IMR-90 (cell line): ENCODE measurements at regions not wholly inside any gene's neighbourhood (a gene's known extent, or its start where the extent isn't known, plus 50 kb on each side); places are given as distances from the start of the nearest gene placed in this dataset.

Source experiments
- ATAC-seq: fragments of 200-7000 bp; cut with Tn5 transposase; 2 replicates; pipeline ENCODE4 v1.9.1; 2020; ENCODE audit warnings: low read depth, mild to moderate bottlenecking, moderate library complexity
- BruUV-seq: library from RNA; stranded (reverse); fragments of 400-500 nt; replicated peaks from 2 replicates; lab custom pipeline; 2021; lab: Mats Ljungman, UMichigan
- CTCF ChIA-PET: fragments of 300-600 bp; formaldehyde crosslinking; extraction: SDS; loops from one replicate; lab custom pipeline; 2021; ENCODE audit warnings: antibody characterized with exemption; lab: Yijun Ruan, JAX
- POLR2A ChIA-PET: fragments of 300-600 bp; sonication (Branson Sonifier 250); formaldehyde crosslinking; loops from one replicate; lab custom pipeline; 2022; ENCODE audit warnings: antibody characterized with exemption; ENCODE audit not compliant: unreplicated experiment; lab: Charles Lee
- DNase-seq: peaks from one replicate; pipeline ENCODE4 v3.0.0; 2013
- H2AFZ ChIP-seq: replicated peaks from 2 replicates; pipeline ENCODE3; 2013; ENCODE audit warnings: low read length, mild to moderate bottlenecking; ENCODE audit not compliant: poor library complexity
- H2AK5ac ChIP-seq: 2 replicates; pipeline ENCODE4 v1.6.1; 2013; ENCODE audit warnings: low read depth, low read length, inconsistent platforms
- H2AK9ac ChIP-seq: replicated peaks from 2 replicates; pipeline ENCODE3; 2013; ENCODE audit warnings: mild to moderate bottlenecking, low read depth, low read length, moderate library complexity; ENCODE audit not compliant: poor library complexity
- H2BK120ac ChIP-seq: 2 replicates; pipeline ENCODE4 v1.6.1; 2013; ENCODE audit warnings: low read depth, low read length, inconsistent platforms
- H2BK15ac ChIP-seq: 3 replicates; pipeline ENCODE4 v1.6.1; 2013; ENCODE audit warnings: low read depth, low read length, inconsistent platforms
- H2BK20ac ChIP-seq: 2 replicates; pipeline ENCODE4 v1.6.1; 2013; ENCODE audit warnings: low read depth, mild to moderate bottlenecking, inconsistent platforms, low read length, moderate library complexity
- H2BK5ac ChIP-seq: 2 replicates; pipeline ENCODE4 v1.6.1; 2013; ENCODE audit warnings: mild to moderate bottlenecking, low read depth, low read length, inconsistent platforms; ENCODE audit not compliant: poor library complexity, severe bottlenecking
- H3K14ac ChIP-seq: replicated peaks from 2 replicates; pipeline ENCODE4 v1.6.1; 2013; ENCODE audit warnings: low read depth, low read length, inconsistent platforms
- H3K18ac ChIP-seq: 2 replicates; pipeline ENCODE4 v1.6.1; 2013; ENCODE audit warnings: low read depth, low read length, control low read depth
- H3K23ac ChIP-seq: 2 replicates; pipeline ENCODE4 v1.6.1; 2013; ENCODE audit warnings: low read depth, low read length, inconsistent platforms
- H3K27ac ChIP-seq: 2 replicates; pipeline ENCODE4 v1.5.1; 2013; ENCODE audit warnings: mild to moderate bottlenecking, control low read depth, low read length; ENCODE audit not compliant: insufficient read depth
- H3K27me3 ChIP-seq: 2 replicates; pipeline ENCODE4 v1.6.1; 2013; ENCODE audit warnings: low read length; ENCODE audit not compliant: control insufficient read depth, insufficient read depth
- H3K36me3 ChIP-seq: 2 replicates; pipeline ENCODE4 v1.6.1; 2013; ENCODE audit warnings: low read length, mixed read lengths; ENCODE audit not compliant: control insufficient read depth, insufficient read depth
- H3K4ac ChIP-seq: 2 replicates; pipeline ENCODE4 v1.6.1; 2013; ENCODE audit warnings: low read depth, low read length, inconsistent platforms
- H3K4me1 ChIP-seq: 2 replicates; pipeline ENCODE4 v1.6.1; 2013; ENCODE audit warnings: low read length, mixed read lengths; ENCODE audit not compliant: control insufficient read depth, insufficient read depth
- H3K4me2 ChIP-seq: 2 replicates; pipeline ENCODE4 v1.6.1; 2013; ENCODE audit warnings: low read depth, mild to moderate bottlenecking, control low read depth, low read length, moderate library complexity
- H3K4me3 ChIP-seq: 2 replicates; pipeline ENCODE4 v1.5.1; 2013; ENCODE audit warnings: low read depth, mild to moderate bottlenecking, control low read depth, low read length, moderate library complexity; ENCODE audit not compliant: insufficient read depth
- H3K56ac ChIP-seq: 2 replicates; pipeline ENCODE4 v1.6.1; 2013; ENCODE audit warnings: low read length, inconsistent platforms; ENCODE audit not compliant: insufficient read depth; ENCODE audit errors: extremely low read depth
- H3K79me1 ChIP-seq, 2 experiments: 2 replicates each; pipeline ENCODE4 v1.6.1; 2013; ENCODE audit warnings: low read length in 2 of 2, inconsistent platforms in 1 of 2, low read depth in 1 of 2
- H3K9ac ChIP-seq: 2 replicates; pipeline ENCODE4 v1.6.1; 2013; ENCODE audit warnings: low read depth, low read length, control low read depth
- H3K9me1 ChIP-seq: 2 replicates; pipeline ENCODE4 v1.6.1; 2013; ENCODE audit warnings: low read length, inconsistent platforms; ENCODE audit not compliant: insufficient read depth
- H3K9me3 ChIP-seq: 2 replicates; pipeline ENCODE4 v1.6.1; 2013; ENCODE audit warnings: low read length; ENCODE audit not compliant: control insufficient read depth, insufficient read depth
- H4K20me1 ChIP-seq: 2 replicates; pipeline ENCODE4 v1.6.1; 2013; ENCODE audit warnings: low read length, inconsistent platforms; ENCODE audit not compliant: insufficient read depth
- H4K5ac ChIP-seq: 2 replicates; pipeline ENCODE4 v1.6.1; 2013; ENCODE audit warnings: mild to moderate bottlenecking, low read depth, low read length, control low read depth
- H4K8ac ChIP-seq, 2 experiments: 2 replicates each; pipeline ENCODE4 v1.6.1; 2013; ENCODE audit warnings: low read depth in 2 of 2, low read length in 2 of 2, control low read depth in 1 of 2, inconsistent platforms in 1 of 2
- H4K91ac ChIP-seq: 2 replicates; pipeline ENCODE4 v1.6.1; 2013; ENCODE audit warnings: low read depth, low read length, inconsistent platforms; ENCODE audit not compliant: insufficient read depth
- CEBPB ChIP-seq: IDR thresholded peaks from 2 replicates; pipeline ENCODE4 v1.6.1; 2012; ENCODE audit warnings: low read depth, low read length, improper control_type of control experiment
- CHD1 ChIP-seq: IDR thresholded peaks from 2 replicates; pipeline ENCODE4 v1.6.1; 2012; ENCODE audit warnings: low read depth, low read length, improper control_type of control experiment
- ELK1 ChIP-seq: fragments of 150-350 bp; IDR thresholded peaks from 2 replicates; pipeline ENCODE4 v1.6.1; 2016; ENCODE audit warnings: low read depth, mild to moderate bottlenecking, low read length, moderate library complexity, borderline replicate concordance
- FOS ChIP-seq: fragments of 150-350 bp; IDR thresholded peaks from 2 replicates; pipeline ENCODE4 v1.6.1; 2016; ENCODE audit warnings: low read depth, low read length
- MAFK ChIP-seq: IDR thresholded peaks from 2 replicates; pipeline ENCODE4 v1.6.1; 2012; ENCODE audit warnings: low read depth, low read length, improper control_type of control experiment
- MXI1 ChIP-seq: IDR thresholded peaks from 2 replicates; pipeline ENCODE4 v1.6.1; 2012; ENCODE audit warnings: low read depth, mild to moderate bottlenecking, low read length, moderate library complexity, borderline replicate concordance
- NFE2L2 ChIP-seq: fragments of 150-350 bp; IDR thresholded peaks from 2 replicates; pipeline ENCODE4 v1.6.1; 2016; ENCODE audit warnings: low read depth, mild to moderate bottlenecking, low read length
- RCOR1 ChIP-seq: IDR thresholded peaks from 2 replicates; pipeline ENCODE4 v1.6.1; 2012; ENCODE audit warnings: mild to moderate bottlenecking, low read length, improper control_type of control experiment; ENCODE audit not compliant: insufficient replicate concordance
- WGBS, 2 experiments: methylation state at CpG; one replicate each; pipeline versions ENCODE4 v1.1.5 to v1.1.7; 2013; ENCODE audit warnings: missing lambda C conversion rate in 2 of 2; ENCODE audit not compliant: insufficient read length in 1 of 2; ENCODE audit errors: extremely low coverage in 2 of 2; 5-methylcytosine and 5-hydroxymethylcytosine counted together
- dilution Hi-C: fragments of 300-500 bp; cut with HindIII; formaldehyde crosslinking; loops from one replicate; pipeline ENCODE4 v1.14.3; 2018; ENCODE audit warnings: low sequenced_read_pairs; ENCODE audit not compliant: unreplicated experiment
- in situ Hi-C: fragments of 300-500 bp; cut with MboI; formaldehyde crosslinking; loops from 3 replicates; pipeline ENCODE4 v1.14.3; 2019; ENCODE audit warnings: low sequenced_read_pairs, inconsistent platforms, mixed read lengths
- intact Hi-C: fragments of 100-400 bp; cut with micrococcal nuclease; formaldehyde crosslinking; loops from 2 replicates; pipeline ENCODE4 v1.10.0; 2022

DNA sequence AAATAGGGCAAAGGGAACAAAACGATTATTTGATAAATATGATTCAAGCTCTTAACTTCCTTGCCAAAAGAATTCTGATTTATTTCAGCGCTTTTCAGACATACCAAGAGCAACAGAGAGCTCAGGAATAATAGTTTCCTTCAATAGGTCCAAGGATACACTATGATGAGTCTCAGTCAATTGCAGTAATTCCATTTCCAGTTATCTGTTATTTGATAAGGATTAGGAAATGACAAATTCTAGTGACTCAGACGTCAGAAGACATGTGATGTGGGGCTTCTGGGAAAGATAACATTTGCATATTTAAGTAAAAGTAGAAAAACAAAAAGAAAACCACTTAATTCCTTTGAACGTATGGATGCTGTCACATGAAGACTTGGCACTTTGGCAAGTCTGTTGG lies 1250.8 kb upstream of the CDH18 start:
- Histone ChIP-seq H4K8ac (no peak overlapping the region), H3K14ac (no peak overlapping the region), H3K18ac (no peak overlapping the region), H2AK5ac (no peak overlapping the region), H2BK120ac (no peak overlapping the region), H2BK20ac (no peak overlapping the region), H3K4ac (no peak overlapping the region), H4K5ac (no peak overlapping the region), H3K36me3 (no peaks in the 10 kb centered on the region), H3K27ac (no peak overlapping the region), H2AK9ac (no peak overlapping the region), H2BK15ac (no peak overlapping the region), H3K9ac (no peak overlapping the region), H3K23ac (no peak overlapping the region), H3K4me2 (no peak overlapping the region), H3K9me3 (no peaks in the 10 kb centered on the region), H2AFZ (no peak overlapping the region), H4K20me1 (no peaks in the 10 kb centered on the region), H3K4me3 (no peak overlapping the region), H3K4me1 (no peaks in the 10 kb centered on the region), H3K79me1 (no peaks in the 10 kb centered on the region), H2BK5ac (no peak overlapping the region), H3K27me3 (no peaks in the 10 kb centered on the region), H4K91ac (no peak overlapping the region), H3K9me1 (no peaks in the 10 kb centered on the region), H3K56ac (no peak overlapping the region)
- DNase-seq, result no peak
- dilution Hi-C loops, result no loop called here
- ChIA-PET POLR2A (no interaction called here), CTCF (no interaction called here)
- ATAC-seq, result no peak
- TF ChIP-seq CHD1, result no peak
- TF ChIP-seq RCOR1, result no peak
- TF ChIP-seq CEBPB, result no peak
- no peak for TF ChIP-seq FOS
- no peak for TF ChIP-seq MAFK
- no peak for TF ChIP-seq NFE2L2
- TF ChIP-seq ELK1, result no peak
- no peak for TF ChIP-seq MXI1
- BruUV-seq, result no TSS peak
- WGBS, 2 experiments, result no CpG with 5 or more reads among the region's 4 CpGs
- intact Hi-C loops, result no loop called here
- in situ Hi-C loops, result no loop called here
